Spleen (tissue), 7 donors: ENCODE measurements at regions not wholly inside any gene's neighbourhood (a gene's known extent, or its start where the extent isn't known, plus 50 kb on each side); places are given as distances from the start of the nearest gene placed in this dataset.

Experiments
- CTCF ChIP-seq, 11 experiments: fragments of 200-600 bp in 7 of 11; fragments of 450-650 bp in 4 of 11; sonication (generic) in 4 of 11; IDR thresholded peaks in 8 of 11; conservative IDR thresholded peaks in 3 of 11; 1 replicate in 7 of 11; 2 replicates in 4 of 11; pipeline versions ENCODE4 v1.4.0 to v1.8.0; 2016 to 2021; ENCODE audit warnings: antibody characterized with exemption in 11 of 11, inconsistent platforms in 4 of 11, mild to moderate bottlenecking in 1 of 11
- POLR2A ChIP-seq, 3 donors: fragments of 450-650 bp; IDR thresholded peaks; one replicate each; pipeline ENCODE4 v1.5.1; 2017; ENCODE audit warnings: antibody characterized with exemption in 3 of 3, mild to moderate bottlenecking in 1 of 3
- POLR2AphosphoS5 ChIP-seq, 3 donors: sonication (generic); formaldehyde crosslinking; IDR thresholded peaks; one replicate each; pipeline ENCODE4 v1.5.1; 2017; ENCODE audit warnings: antibody characterized with exemption in 3 of 3
- donor health status: DM: no; HTN: no; CAD: no; lungs with moderate emphysema.
- donor health status: DM: no; HTN: no; CAD: no.
- donor health status: DM: no; HTN: no; CAD: no.

GRCh38 chr6:150710236-150710635, 110.6 kb downstream of the PLEKHG1 start:
- no peak for TF ChIP-seq POLR2AphosphoS5 (IDR thresholded peaks at IDR 0.05)
- TF ChIP-seq CTCF (IDR thresholded peaks at IDR 0.05 in 8 of 11, conservative IDR thresholded peaks at IDR 0.05 in 3 of 11) = no peak
- no peak for TF ChIP-seq POLR2A (IDR thresholded peaks at IDR 0.05)
